Ovary (tissue), 7 donors: ENCODE measurements at regions not wholly inside any gene's neighbourhood (a gene's known extent, or its start where the extent isn't known, plus 50 kb on each side); places are given as distances from the start of the nearest gene placed in this dataset.
"Not testable (repeated sequence)": the region's sequence is repeated elsewhere in the genome, so short reads cannot be mapped to it uniquely, and the experiment has no call there.

Experiments used
- DNase-seq, 5 donors: peaks; one replicate each; pipeline ENCODE4 v3.0.0-alpha.2; 2019 to 2020
- H3K27ac ChIP-seq, 2 donors: fragments of 200-600 bp; one replicate each; pipeline versions ENCODE4 v1.5.1 to v1.8.0; 2019 to 2022
- H3K27me3 ChIP-seq: fragments of 200-600 bp; one replicate; pipeline ENCODE4 v1.8.0; 2022
- H3K36me3 ChIP-seq: fragments of 200-600 bp; sonication (generic); one replicate; pipeline ENCODE4 v1.5.1; 2019
- H3K4me1 ChIP-seq: one replicate; pipeline ENCODE4 v1.8.1; 2013; ENCODE audit warnings: mild to moderate bottlenecking, moderate library complexity; ENCODE audit not compliant: insufficient read depth
- H3K4me3 ChIP-seq: fragments of 200-600 bp; sonication (generic); one replicate; pipeline ENCODE4 v1.5.1; 2017
- H3K9me3 ChIP-seq, 2 donors: fragments of 200-600 bp in 1 of 2; sonication (generic) in 1 of 2; one replicate each; pipeline versions ENCODE4 v1.5.1 to v1.8.1; 2013 to 2019; ENCODE audit warnings: mild to moderate bottlenecking in 1 of 2, moderate library complexity in 1 of 2
- EP300 ChIP-seq: sonication (generic); formaldehyde crosslinking; IDR thresholded peaks from one replicate; pipeline ENCODE4 v1.6.1; 2017; ENCODE audit warnings: antibody characterized with exemption
- POLR2A ChIP-seq: fragments of 450-650 bp; IDR thresholded peaks from one replicate; pipeline ENCODE4 v1.6.1; 2017; ENCODE audit warnings: antibody characterized with exemption, mild to moderate bottlenecking, moderate library complexity
- WGBS, 3 donors: extraction: QIAGEN DNeasy Blood & Tissue Kit in 1 of 3; methylation state at CpG; one replicate each; pipeline versions ENCODE4 v1.1.5 to v1.1.7; 2013 to 2017; 5-methylcytosine and 5-hydroxymethylcytosine counted together
- intact Hi-C, 4 donors: fragments of 100-400 bp; cut with DNase I; formaldehyde crosslinking; loops; one replicate each; pipeline versions ENCODE4 v1.11.0 to v1.15.1; 2022 to 2023
- TF ChIP-seq, protein P1 (sequence below), 3 donors: fragments of 450-650 bp in 2 of 3; fragments of 200-600 bp in 1 of 3; IDR thresholded peaks; one replicate each; pipeline versions ENCODE4 v1.5.1 to v1.8.0; 2016 to 2022; ENCODE audit warnings: antibody characterized with exemption in 3 of 3, mild to moderate bottlenecking in 1 of 3
- donor health status: DM: no; HTN: no; CAD: no; lungs with moderate emphysema.
- donor health status: DM: no; HTN: no; CAD: no.
- donor health status: Bipolar disorder and iron deficiency.
- donor health status: DM: no; HTN: no; CAD: no.
- donor health status: DM: yes; HTN: yes; CAD: no.

DNA sequence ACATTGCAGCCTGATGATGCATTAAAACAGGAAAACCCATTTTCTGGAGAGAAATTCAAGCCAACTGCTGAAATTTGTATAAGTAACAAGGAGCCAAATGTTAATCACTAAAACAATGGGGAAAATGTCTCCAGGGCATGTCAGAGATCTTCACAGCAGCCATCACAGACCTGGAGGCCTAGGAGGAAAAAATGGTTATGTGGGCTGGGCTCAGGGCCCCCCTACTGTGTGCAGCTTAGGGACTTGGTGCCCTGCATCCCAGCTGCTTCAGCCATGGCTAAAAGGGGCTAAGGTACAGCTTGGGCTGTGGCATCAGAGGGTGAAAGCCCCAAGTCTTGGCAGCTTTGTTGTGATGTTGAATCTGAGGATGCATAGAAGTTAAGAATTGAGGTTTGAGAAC is 479.8 kb downstream of the BCKDHB start:
- Histone ChIP-seq H3K4me1 (no peaks in the 10 kb centered on the region), H3K36me3 (no peaks in the 10 kb centered on the region), H3K27me3 (no peaks in the 10 kb centered on the region), H3K9me3 (no peaks in the 10 kb centered on the region), H3K27ac (no peak overlapping the region), H3K4me3 (no peak overlapping the region)
- no peak for DNase-seq
- TF ChIP-seq EP300, result no peak
- TF ChIP-seq POLR2A, result no peak
- intact Hi-C loops, result no loop called here

DNA sequence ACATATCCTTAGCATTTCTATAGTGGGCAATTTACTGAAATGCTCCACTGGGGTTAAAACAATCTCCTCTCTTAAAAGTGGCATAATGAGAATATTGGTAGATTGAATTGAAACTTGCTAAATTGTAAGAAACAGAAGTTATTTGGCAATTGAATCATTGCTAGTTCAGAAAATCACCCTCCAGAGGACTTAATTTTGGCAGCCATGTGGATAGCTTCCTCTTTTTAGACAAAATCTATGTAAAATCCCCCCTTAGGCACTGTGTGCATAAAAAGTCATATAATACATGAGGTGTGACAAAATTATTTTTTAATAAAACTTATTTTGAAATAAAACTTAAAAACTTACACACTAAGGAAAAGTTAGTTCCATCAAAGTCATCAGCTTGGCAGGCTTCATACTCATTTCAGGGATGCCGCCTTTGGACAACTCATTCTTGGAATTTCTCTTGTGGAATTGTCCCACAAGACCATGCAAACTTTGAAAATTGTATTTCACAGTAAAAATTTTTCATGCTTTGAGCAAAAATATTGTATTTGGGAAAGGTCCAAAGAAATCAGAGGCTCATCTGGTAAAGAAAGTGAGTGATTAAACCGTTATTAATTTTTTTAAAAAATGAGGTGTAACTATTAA is 473.0 kb downstream of the BCKDHB start:
- Histone ChIP-seq H3K4me3 (no peak overlapping the region), H3K9me3 (no peaks in the 10 kb centered on the region), H3K27ac (no peak overlapping the region), H3K4me1 (no peaks in the 10 kb centered on the region), H3K36me3 (no peaks in the 10 kb centered on the region), H3K27me3 (no peaks in the 10 kb centered on the region)
- WGBS, 3 donors, result 75 to 78% (median 77%) methylated on average over 2 of the region's 2 CpGs
- intact Hi-C loops, result no loop called here
- TF ChIP-seq EP300, result no peak
- no peak for TF ChIP-seq POLR2A
- TF ChIP-seq, protein P1, sequence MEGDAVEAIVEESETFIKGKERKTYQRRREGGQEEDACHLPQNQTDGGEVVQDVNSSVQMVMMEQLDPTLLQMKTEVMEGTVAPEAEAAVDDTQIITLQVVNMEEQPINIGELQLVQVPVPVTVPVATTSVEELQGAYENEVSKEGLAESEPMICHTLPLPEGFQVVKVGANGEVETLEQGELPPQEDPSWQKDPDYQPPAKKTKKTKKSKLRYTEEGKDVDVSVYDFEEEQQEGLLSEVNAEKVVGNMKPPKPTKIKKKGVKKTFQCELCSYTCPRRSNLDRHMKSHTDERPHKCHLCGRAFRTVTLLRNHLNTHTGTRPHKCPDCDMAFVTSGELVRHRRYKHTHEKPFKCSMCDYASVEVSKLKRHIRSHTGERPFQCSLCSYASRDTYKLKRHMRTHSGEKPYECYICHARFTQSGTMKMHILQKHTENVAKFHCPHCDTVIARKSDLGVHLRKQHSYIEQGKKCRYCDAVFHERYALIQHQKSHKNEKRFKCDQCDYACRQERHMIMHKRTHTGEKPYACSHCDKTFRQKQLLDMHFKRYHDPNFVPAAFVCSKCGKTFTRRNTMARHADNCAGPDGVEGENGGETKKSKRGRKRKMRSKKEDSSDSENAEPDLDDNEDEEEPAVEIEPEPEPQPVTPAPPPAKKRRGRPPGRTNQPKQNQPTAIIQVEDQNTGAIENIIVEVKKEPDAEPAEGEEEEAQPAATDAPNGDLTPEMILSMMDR (IDR thresholded peaks at IDR 0.05), result no peak
- no peak for DNase-seq

DNA sequence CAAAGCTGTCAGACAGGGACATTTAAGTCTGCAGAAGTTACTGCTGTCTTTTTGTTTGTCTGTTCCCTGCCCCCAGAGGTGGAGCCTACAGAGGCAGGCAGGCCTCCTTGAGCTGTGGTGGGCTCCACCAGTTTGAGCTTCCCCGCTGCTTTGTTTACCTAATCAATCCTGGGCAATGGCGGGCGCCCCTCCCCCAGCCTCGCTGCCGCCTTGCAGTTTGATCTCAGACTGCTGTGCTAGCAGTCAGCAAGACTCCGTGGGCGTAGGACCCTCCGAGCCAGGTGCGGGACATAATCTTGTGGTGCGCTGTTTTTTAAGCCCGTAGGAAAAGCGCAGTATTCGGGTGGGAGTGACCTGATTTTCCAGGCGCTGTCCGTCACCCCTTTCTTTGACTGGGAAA is 466.8 kb downstream of the BCKDHB start:
- H3K9me3 ChIP-seq, intact Hi-C loops, H3K4me3 ChIP-seq, H3K36me3 ChIP-seq, H3K4me1 ChIP-seq, H3K27ac ChIP-seq, DNase-seq, H3K27me3 ChIP-seq: not testable (repeated sequence)
- WGBS, 3 donors, result 52 to 73% (median 53%) methylated on average over 14 to 15 of the region's 15 CpGs

DNA sequence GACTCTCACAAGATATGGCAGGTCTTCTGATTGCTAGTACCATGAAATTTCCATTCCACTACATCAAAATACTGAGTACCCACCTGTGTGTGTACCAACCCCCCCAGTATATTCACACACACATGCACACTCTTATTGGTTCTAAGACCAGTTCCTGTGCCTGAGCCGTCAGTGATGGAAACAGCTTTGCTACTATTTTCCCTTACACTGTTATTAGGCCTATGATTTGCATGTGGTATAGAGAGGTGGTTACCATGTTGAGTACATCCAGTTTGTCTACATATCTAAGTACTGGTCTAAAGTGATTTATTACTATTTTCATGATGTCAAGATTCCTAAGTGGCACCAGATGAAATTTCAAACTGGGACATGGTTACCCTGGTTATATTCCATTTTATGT is 459.9 kb downstream of the BCKDHB start:
- DNase-seq, result no peak
- intact Hi-C loops, result no loop called here
- TF ChIP-seq EP300 (no peak), POLR2A (no peak)
- TF ChIP-seq, protein P1 (IDR thresholded peaks at IDR 0.05), result no peak
- Histone ChIP-seq H3K36me3 (no peaks in the 10 kb centered on the region), H3K9me3 (no peaks in the 10 kb centered on the region), H3K4me3 (no peak overlapping the region), H3K27ac (no peak overlapping the region), H3K27me3 (no peaks in the 10 kb centered on the region), H3K4me1 (no peaks in the 10 kb centered on the region)
- 88 to 95% (median 94%) methylated on average over 1 of the region's 1 CpG for WGBS, 3 donors

DNA sequence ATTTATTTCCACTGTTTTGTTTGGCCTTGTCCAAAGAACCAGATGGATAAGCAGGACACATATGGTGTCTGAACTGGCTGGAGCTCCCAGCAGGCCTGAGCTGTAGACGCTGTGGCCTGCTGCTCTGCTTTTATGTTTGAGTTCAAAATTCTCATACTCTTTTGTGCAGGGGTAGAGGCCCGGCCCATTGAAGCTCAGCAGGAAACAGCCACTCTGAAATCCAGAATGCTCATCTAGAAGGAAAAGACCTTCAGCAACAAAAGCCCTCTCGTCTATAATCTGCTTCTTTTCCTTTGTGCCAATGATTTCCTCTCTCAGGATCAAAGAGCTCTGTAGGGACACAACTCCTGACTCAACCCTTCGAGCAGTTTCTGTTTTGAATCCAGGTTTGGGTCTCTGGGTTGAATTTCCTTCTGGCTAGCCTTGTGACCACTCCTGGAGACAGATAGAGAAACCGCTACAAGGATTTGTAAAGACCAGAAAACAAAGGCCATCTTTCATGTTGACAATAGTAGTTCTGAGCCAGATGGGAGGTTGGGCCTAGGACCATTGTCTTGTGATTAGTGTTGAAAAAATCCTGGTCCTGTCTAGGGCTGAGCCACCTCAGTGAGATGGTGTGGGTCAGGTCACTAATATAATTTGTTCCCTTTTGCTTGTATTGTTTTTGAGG is 446.7 kb downstream of the BCKDHB start:
- WGBS, 3 donors, result 60 to 69% (median 66%) methylated on average over 5 of the region's 5 CpGs
- no peak overlapping the region for H3K27ac ChIP-seq
- TF ChIP-seq EP300 (no peak), POLR2A (no peak)
- TF ChIP-seq, protein P1 (IDR thresholded peaks at IDR 0.05), result no peak

More for the DNA sequence above, 446.7 kb downstream of the BCKDHB start:
- H3K27me3 ChIP-seq, result no peaks in the 10 kb centered on the region
- no peak for DNase-seq
- H3K4me3 ChIP-seq, result no peak overlapping the region
- H3K36me3 ChIP-seq, result no peaks in the 10 kb centered on the region
- H3K4me1 ChIP-seq, result no peaks in the 10 kb centered on the region
- intact Hi-C loops, result no loop called here
- no peaks in the 10 kb centered on the region for H3K9me3 ChIP-seq
